ENCODE measurements at regions not wholly inside any gene's neighbourhood (a gene's known extent, or its start where the extent isn't known, plus 50 kb on each side); places are given as distances from the start of the nearest gene placed in this dataset.

GRCh38 chr7:131624536-131624935, 68.1 kb upstream of the PODXL start:
- H3K27me3 ChIP-seq (ENCODE audit: insufficient read depth, poor library complexity, severe bottlenecking), result no peaks in the 10 kb centered on the region
- DNase-seq (ENCODE audit: low read depth in 1 of 2, low spot score in 1 of 2), result no peak
- TF ChIP-seq, protein P1, sequence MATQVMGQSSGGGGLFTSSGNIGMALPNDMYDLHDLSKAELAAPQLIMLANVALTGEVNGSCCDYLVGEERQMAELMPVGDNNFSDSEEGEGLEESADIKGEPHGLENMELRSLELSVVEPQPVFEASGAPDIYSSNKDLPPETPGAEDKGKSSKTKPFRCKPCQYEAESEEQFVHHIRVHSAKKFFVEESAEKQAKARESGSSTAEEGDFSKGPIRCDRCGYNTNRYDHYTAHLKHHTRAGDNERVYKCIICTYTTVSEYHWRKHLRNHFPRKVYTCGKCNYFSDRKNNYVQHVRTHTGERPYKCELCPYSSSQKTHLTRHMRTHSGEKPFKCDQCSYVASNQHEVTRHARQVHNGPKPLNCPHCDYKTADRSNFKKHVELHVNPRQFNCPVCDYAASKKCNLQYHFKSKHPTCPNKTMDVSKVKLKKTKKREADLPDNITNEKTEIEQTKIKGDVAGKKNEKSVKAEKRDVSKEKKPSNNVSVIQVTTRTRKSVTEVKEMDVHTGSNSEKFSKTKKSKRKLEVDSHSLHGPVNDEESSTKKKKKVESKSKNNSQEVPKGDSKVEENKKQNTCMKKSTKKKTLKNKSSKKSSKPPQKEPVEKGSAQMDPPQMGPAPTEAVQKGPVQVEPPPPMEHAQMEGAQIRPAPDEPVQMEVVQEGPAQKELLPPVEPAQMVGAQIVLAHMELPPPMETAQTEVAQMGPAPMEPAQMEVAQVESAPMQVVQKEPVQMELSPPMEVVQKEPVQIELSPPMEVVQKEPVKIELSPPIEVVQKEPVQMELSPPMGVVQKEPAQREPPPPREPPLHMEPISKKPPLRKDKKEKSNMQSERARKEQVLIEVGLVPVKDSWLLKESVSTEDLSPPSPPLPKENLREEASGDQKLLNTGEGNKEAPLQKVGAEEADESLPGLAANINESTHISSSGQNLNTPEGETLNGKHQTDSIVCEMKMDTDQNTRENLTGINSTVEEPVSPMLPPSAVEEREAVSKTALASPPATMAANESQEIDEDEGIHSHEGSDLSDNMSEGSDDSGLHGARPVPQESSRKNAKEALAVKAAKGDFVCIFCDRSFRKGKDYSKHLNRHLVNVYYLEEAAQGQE (IDR thresholded peaks at IDR 0.05; ENCODE audit: insufficient replicate concordance, low read depth), result no peak
- TF ChIP-seq POLR2AphosphoS5 (IDR thresholded peaks at IDR 0.05; ENCODE audit: low read depth) (no peak), SPI1 (IDR thresholded peaks at IDR 0.05; ENCODE audit: borderline replicate concordance, low read depth) (no peak), CTCF (IDR thresholded peaks at IDR 0.05; ENCODE audit: insufficient read depth, low read length) (no peak), GABPA (IDR thresholded peaks at IDR 0.05; ENCODE audit: low read depth) (no peak)
- no peak overlapping the region for H3K27ac ChIP-seq (replicated peaks)
- no peak overlapping the region for H3K4me3 ChIP-seq (replicated peaks; ENCODE audit: insufficient read depth, low read length)

DNA sequence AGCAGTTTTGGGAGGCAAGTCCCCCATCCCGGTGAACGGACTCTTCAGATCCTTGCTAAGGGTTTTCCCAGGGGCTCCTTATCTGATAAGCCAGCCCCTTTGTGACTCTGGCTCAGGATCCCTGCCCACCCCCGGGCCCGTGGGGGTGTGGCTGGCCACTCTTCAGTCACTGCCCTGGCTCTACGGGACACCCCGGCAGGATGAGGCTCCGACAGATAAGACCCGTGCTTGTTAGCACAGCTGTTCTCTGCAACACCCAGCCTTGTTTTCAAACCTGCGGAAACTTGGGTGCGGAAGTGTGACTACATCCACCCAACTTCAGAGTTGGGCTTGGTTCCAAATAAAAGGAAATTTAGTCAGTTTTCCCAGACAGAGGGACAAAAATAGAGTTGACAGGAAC, 66.7 kb upstream of the PODXL start:
- Histone ChIP-seq H3K4me3 (replicated peaks; ENCODE audit: insufficient read depth, low read length) (no peak overlapping the region), H3K27ac (replicated peaks) (no peak overlapping the region), H3K27me3 (ENCODE audit: insufficient read depth, poor library complexity, severe bottlenecking) (no peaks in the 10 kb centered on the region)
- DNase-seq (ENCODE audit: low read depth in 1 of 2, low spot score in 1 of 2), result no peak
- TF ChIP-seq GABPA (IDR thresholded peaks at IDR 0.05; ENCODE audit: low read depth) (no peak), POLR2AphosphoS5 (IDR thresholded peaks at IDR 0.05; ENCODE audit: low read depth) (no peak), SPI1 (IDR thresholded peaks at IDR 0.05; ENCODE audit: borderline replicate concordance, low read depth) (no peak), CTCF (IDR thresholded peaks at IDR 0.05; ENCODE audit: insufficient read depth, low read length) (no peak)
- TF ChIP-seq, protein P1 (IDR thresholded peaks at IDR 0.05; ENCODE audit: insufficient replicate concordance, low read depth), result no peak

GRCh38 chr7:131621652-131622051, 65.2 kb upstream of the PODXL start:
- Histone ChIP-seq H3K4me3 (replicated peaks; ENCODE audit: insufficient read depth, low read length) (no peak overlapping the region), H3K27me3 (ENCODE audit: insufficient read depth, poor library complexity, severe bottlenecking) (no peaks in the 10 kb centered on the region), H3K27ac (replicated peaks) (no peak overlapping the region)
- DNase-seq (ENCODE audit: low read depth in 1 of 2, low spot score in 1 of 2), result no peak
- TF ChIP-seq SPI1 (IDR thresholded peaks at IDR 0.05; ENCODE audit: borderline replicate concordance, low read depth), result no peak
- no peak for TF ChIP-seq CTCF (IDR thresholded peaks at IDR 0.05; ENCODE audit: insufficient read depth, low read length)
- TF ChIP-seq GABPA (IDR thresholded peaks at IDR 0.05; ENCODE audit: low read depth), result no peak
- no peak for TF ChIP-seq POLR2AphosphoS5 (IDR thresholded peaks at IDR 0.05; ENCODE audit: low read depth)
- TF ChIP-seq, protein P1 (IDR thresholded peaks at IDR 0.05; ENCODE audit: insufficient replicate concordance, low read depth), result no peak
